ENCODE measurements at regions not wholly inside any gene's neighbourhood (a gene's known extent, or its start where the extent isn't known, plus 50 kb on each side); places are given as distances from the start of the nearest gene placed in this dataset.

DNA sequence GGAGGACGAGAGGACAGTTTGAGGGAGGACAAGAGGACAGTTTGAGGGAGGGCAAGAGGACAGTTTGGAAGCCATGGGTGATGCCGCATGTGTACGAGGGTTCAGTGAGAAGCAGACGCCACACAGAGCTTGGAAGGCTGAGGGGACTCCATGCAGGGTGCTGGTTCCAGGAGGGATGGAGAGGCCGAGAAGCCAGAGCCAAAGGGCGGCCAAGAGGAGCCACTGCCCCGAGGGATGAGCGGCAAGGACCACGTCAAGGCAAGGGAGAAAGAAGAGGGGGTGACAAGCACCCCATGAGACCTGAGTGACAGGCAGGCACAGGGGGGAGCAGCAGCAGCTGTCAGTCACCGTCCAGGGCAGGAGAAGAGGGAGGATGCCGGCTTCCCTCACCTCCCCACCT, 385.7 kb upstream of the MYT1L start:
- Histone ChIP-seq H3K9me3 (ENCODE audit: insufficient read depth in 2 of 2, low read depth in 1 of 2, low read length in 1 of 2) (no peaks in the 10 kb centered on the region), H2AK5ac (ENCODE audit: low read depth, low read length) (no peak overlapping the region), H3K23ac (ENCODE audit: insufficient read length) (no peak overlapping the region), H3K14ac (ENCODE audit: insufficient read length) (no peak overlapping the region), H3K4me1 (replicated peaks in 1 of 4; ENCODE audit: control insufficient read depth in 3 of 4, insufficient read depth in 4 of 4, low read length in 3 of 4) (no peaks in the 10 kb centered on the region), H2BK120ac (replicated peaks; ENCODE audit: low read depth, low read length) (no peak overlapping the region), H3K79me1 (ENCODE audit: low read depth, low read length) (no peaks in the 10 kb centered on the region), H4K5ac (ENCODE audit: insufficient read length, low read depth, low read length) (no peak overlapping the region), H3K4me2 (ENCODE audit: insufficient read depth in 1 of 2, low read depth in 2 of 2, low read length in 2 of 2) (no peak overlapping the region), H4K20me1 (replicated peaks in 1 of 2; ENCODE audit: control insufficient read depth in 1 of 2, insufficient read depth in 2 of 2, low read length in 2 of 2) (no peaks in the 10 kb centered on the region), H2BK5ac (ENCODE audit: low read depth, low read length) (no peak overlapping the region), H3K18ac (ENCODE audit: extremely low read depth, low read length) (no peak overlapping the region), H3K36me3 (ENCODE audit: control insufficient read depth in 2 of 4, insufficient read depth in 4 of 4, low read length in 3 of 4) (no peaks in the 10 kb centered on the region), H2BK15ac (ENCODE audit: low read length) (no peak overlapping the region), H3K23me2 (ENCODE audit: low read depth, low read length) (no peaks in the 10 kb centered on the region), H3K9ac (replicated peaks in 1 of 4; ENCODE audit: extremely low read depth in 1 of 4, low read depth in 3 of 4, low read length in 3 of 4) (no peak overlapping the region), H3K56ac (replicated peaks; ENCODE audit: insufficient read length, low read depth, low read length) (no peak overlapping the region), H3K4ac (replicated peaks; ENCODE audit: insufficient read length, low read depth, low read length) (no peak overlapping the region), H3K27me3 (replicated peaks in 1 of 4; ENCODE audit: control insufficient read depth in 3 of 4, extremely low read depth in 1 of 4, insufficient read depth in 3 of 4, low read length in 3 of 4) (no peaks in the 10 kb centered on the region), H2AFZ (ENCODE audit: low read length) (no peak overlapping the region), H4K8ac (ENCODE audit: extremely low read depth, insufficient read depth, low read length) (no peak overlapping the region; the same call in 1 of the 2 replicates), H4K91ac (replicated peaks; ENCODE audit: insufficient read length, low read length) (no peak overlapping the region), H2BK20ac (ENCODE audit: low read length) (no peak overlapping the region), H3K4me3 (ENCODE audit: extremely low read depth in 1 of 4, insufficient read depth in 2 of 4, low read depth in 3 of 4, low read length in 4 of 4) (no peak overlapping the region), H3K79me2 (ENCODE audit: control insufficient read depth in 1 of 2, insufficient read depth in 2 of 2, low read length in 2 of 2) (no peaks in the 10 kb centered on the region), H2BK12ac (ENCODE audit: low read depth, low read length) (no peak overlapping the region), H3K27ac (ENCODE audit: low read depth, low read length) (no peak overlapping the region)
- ChIA-PET CTCF (ENCODE audit: partially characterized antibody) (no interaction called here), POLR2A (ENCODE audit: partially characterized antibody) (no interaction called here)
- FAIRE-seq (no peak), DNase-seq (ENCODE audit: low read depth in 1 of 2, low spot score in 2 of 2) (no peak)
- TF ChIP-seq JUND (IDR thresholded peaks at IDR 0.05; ENCODE audit: low read length) (no peak), TAF1 (IDR thresholded peaks at IDR 0.05; ENCODE audit: low read depth, low read length) (no peak), SIN3A (conservative IDR thresholded peaks at IDR 0.05 in 1 of 2, IDR thresholded peaks at IDR 0.05 in 1 of 2; ENCODE audit: low read depth in 1 of 2, low read length in 2 of 2) (no peak)
- WGBS, 2 experiments (ENCODE audit: extremely low coverage in 1 of 2, insufficient coverage in 1 of 2, insufficient read length in 1 of 2, insufficient replicate concordance in 2 of 2, low coverage in 1 of 2, low lambda C conversion rate in 2 of 2, missing lambda C conversion rate in 1 of 2) = 77% methylated on average over 6 of the region's 11 CpGs; no CpG with 5 or more reads in 1 of the 2 experiments

Data from H1 (cell line).